ENCODE measurements at regions not wholly inside any gene's neighbourhood (a gene's known extent, or its start where the extent isn't known, plus 50 kb on each side); places are given as distances from the start of the nearest gene placed in this dataset.

GRCh38 chr11:39294648-39295047 is 2164.8 kb downstream of the LRRC4C start:
- no peak for DNase-seq (ENCODE audit: low spot score)

GRCh38 chr11:39288011-39288410 is 2171.4 kb downstream of the LRRC4C start:
- DNase-seq (ENCODE audit: low spot score): no peak

DNA sequence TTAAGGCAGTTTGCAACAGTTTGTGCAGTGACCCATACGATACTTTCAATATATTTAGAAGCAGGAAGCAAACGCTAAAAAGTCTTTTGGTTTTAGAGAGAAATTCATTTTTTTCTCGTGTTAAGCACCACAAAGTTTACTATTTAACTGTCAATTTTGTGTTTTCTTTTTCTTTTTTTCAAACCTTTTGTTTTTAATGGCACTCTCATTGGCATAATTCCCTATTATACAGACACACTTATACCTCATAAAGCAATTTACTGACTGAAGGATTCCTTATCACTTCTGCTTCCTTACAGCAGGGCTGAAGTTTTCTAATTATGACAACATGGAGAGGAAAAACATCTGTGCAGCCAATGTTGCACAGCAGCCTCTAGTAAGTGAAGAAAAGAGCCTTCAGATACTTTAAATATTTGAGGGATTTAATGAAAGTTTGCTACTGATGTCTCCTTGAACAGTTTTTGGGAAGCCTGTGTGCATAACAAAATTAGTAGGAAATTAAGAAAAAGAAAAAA is 2191.2 kb downstream of the LRRC4C start:
- no peak for DNase-seq (ENCODE audit: low spot score)

DNA sequence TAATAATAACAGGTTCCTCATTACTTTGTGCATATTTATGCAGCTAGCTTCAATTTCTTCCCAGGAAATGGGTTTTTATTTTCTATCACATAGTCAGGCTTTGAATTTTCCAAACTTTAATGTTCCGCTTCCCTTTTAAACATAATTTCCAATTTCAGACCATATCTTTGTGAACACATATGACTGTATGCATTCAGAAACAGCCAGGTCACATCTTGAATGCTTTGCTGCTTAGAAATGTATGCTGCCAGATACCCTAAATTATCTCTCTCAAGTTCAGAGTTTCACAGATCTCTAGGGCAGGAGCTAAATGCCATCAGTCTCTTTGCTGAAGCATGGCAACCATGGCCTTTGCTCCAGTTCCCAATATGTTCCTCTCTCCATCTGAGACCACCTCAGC is 2203.8 kb downstream of the LRRC4C start:
- DNase-seq (ENCODE audit: low spot score): no peak

- DNase-seq (ENCODE audit: low spot score): no peak
Observed at GRCh38 chr11:39249566-39250365, 2209.7 kb downstream of the LRRC4C start.

DNA sequence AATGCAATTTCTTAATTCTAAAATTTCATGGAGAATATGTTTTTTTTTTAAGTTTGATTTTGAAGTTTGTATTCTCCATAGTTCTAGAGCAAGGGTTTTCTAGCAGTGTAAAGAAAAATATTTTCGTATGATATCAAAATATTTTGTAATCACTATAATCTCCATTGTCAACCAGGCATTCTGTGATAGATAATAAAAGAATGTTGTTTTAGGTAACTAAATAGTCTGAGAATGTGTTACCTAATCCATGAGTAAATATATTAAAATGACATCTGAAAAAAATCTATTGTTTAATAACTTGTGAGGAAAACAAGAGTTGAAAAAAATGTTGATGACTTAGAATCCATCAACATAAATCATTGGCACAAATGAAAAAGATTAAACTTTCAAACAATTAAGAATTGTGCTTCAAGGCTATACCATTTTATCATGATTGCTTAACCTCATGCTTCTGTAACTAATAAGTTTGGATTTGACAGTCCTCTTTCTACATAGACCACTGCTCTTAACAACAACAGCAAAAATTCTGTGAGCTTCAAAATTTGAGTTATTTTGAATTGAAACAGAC is 2211.8 kb downstream of the LRRC4C start:
- DNase-seq (ENCODE audit: low spot score): no peak

DNA sequence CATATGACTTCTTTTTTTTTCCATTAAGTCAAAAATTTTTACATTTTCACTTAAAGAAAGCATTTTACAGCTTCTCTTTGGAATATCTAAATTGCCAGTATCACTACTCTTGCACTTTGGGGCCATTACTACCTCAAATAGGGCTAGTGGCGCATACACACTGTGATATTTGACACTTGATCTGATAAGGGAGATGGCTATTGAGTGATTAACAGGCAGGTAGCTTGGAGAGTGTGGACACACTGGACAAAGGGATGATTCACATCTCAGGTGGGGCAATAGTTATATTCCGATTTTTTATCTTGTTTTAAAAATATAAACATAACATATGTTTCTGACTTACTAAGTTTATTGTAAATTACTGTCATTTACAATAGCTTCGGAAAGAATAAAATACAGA is 2219.9 kb downstream of the LRRC4C start:
- DNase-seq (ENCODE audit: low spot score): no peak

DNA sequence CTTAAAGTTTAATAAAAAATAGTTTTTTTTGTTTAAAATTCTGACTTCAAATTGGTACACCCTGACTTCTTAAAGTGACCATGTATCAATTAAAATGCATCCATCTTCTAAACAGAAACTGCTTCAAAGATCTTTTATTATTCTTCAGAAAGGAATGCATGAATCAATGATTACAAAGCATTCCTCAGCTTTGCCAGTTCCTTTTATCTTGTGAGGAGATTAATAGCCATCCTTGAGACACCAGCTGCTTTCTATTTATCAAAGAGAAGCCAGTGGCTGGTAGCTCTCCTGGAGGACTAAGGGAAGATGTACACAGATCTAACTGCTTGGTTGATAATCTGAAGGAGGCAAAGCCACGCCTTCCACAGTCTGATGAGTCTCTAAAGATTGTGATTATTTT is 2222.5 kb downstream of the LRRC4C start:
- no peak for DNase-seq (ENCODE audit: low spot score)

DNA sequence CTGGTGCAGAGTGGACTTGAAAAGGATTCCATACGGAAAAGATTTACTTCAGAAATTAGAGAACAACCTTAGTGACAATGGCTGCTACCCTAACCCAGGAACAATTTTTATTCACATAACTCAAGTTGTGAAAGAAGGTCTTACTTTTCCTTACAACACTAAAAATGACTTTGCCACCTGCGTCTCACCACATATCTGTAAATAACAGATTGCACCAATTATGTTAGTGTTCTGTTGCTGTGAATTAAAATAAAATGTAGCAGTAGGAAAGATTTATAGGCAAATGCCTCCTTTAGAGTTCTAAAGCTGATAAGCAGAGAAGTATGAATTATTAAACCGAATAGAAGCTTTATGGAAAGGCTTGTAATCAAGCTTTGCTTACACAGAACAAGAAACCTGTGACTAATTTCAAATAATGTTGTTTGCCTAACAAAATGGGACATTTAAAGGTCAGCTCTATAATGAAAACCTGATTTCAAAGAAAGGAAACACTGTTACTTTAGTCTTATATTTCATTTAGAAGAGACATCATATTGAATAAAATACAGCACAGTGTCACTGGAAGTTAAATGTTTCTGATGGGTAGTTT is 2237.8 kb downstream of the LRRC4C start:
- DNase-seq (ENCODE audit: low spot score): no peak

DNA sequence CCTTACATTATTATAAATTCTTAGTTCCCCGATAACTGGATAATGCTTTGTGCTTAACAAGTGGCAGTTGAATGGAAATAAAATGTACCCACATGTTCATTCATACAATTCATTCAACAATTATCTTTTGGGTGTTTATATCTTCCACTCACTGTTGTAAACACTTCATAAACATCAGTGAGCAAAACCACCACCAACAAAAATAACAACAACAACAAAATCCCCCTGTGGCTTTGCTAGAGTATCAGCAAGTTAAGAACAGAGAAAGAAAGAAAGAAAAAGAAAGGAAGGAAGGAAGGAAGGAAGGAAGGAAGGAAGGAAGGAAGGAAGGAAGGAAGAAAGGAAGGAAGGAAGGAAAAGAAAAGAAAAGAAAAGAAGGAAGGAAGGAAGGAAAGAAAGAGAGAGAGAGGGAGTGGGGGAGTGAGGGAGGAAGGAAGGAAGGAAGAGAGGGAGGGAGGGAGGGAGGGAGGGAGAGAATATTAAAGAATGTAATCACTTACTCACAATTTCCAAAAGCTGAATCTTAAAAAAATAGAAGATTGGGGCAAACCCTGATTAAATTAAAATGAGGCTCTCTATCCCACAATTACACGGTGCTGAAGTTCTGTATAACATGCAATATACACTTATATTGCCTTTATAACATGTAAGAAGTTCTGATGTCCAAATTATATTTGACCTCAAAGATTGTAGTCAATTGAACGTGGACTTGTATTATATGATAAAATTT is 2238.8 kb downstream of the LRRC4C start:
- DNase-seq (ENCODE audit: low spot score): no peak

DNA sequence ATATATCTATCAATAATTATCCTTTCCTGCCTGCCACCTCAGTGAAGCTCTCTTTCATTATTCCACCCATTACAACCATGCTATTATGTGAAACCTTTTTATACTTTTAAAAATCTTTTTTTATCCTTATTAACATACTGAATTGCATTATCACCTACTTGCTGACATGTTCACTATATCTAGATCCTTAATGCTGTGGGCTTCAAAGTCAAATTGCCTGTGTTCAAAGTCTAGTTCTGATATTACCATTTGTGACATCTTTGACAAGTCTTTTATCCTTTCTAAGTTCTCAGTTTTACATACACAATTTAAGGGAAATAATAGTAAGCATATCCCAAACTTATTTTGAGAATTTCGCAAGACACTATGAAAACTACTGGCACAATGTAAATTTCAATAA is 2239.4 kb downstream of the LRRC4C start:
- DNase-seq (ENCODE audit: low spot score): no peak

- DNase-seq (ENCODE audit: low spot score): no peak
Observed at GRCh38 chr11:39209981-39210380, 2249.5 kb downstream of the LRRC4C start.

DNA sequence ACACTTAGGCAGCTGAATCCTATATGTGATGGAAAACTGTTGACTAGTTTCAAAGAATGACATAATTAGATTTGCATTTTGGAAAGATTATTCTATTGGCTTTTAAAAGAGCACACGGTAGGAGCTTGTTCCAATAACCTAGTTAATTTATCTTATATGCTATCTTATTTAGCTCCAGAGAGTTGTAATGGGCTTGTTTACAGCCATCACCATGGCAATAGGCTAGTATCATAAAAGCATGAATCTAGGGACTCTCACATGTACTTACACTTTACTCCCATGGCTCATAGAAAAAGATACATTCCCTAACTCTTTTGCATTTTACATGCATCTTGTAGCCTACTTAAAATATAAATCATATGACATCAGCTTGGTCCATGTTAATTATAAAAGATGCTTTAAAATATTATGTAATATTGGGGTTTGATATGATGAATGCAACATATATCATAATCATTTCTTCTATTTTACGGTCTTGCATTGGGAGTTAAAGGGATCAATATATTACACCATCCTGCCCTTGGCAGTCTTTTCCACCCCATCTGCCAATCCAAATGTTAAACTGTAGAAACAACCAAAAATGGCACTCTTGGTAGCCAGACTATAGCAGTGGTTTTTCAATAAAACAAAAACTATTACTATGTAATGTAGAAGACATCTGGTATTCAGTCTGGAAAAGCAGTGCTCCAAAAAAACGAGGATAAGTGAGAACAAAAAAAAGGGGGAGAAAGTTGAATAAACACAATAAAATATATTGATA is 2254.0 kb downstream of the LRRC4C start:
- DNase-seq (ENCODE audit: low spot score): no peak

DNA sequence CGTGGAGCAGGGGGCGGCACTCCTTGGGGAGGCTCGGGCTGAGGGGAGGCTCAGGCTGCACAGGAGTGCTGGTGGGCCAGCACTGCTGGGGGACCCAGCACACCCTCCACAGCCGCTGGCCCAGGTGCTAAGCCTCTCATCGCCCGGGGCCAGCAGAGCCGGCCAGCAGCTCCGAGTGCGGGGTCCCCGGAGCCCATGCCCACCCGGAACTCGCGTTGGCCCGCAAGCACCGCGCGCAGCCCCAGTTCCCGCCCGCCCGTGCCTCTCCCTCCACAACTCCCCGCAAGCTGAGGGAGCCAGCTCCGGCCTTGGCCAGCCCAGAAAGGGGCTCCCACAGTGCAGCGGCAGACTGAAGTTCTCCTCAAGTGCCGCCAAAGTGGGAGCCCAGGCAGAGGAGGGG is 2266.8 kb downstream of the LRRC4C start:
- no peak for DNase-seq (ENCODE audit: low spot score)

- no peak for DNase-seq (ENCODE audit: low spot score)
Observed at GRCh38 chr11:39190751-39191150, 2268.7 kb downstream of the LRRC4C start.

DNA sequence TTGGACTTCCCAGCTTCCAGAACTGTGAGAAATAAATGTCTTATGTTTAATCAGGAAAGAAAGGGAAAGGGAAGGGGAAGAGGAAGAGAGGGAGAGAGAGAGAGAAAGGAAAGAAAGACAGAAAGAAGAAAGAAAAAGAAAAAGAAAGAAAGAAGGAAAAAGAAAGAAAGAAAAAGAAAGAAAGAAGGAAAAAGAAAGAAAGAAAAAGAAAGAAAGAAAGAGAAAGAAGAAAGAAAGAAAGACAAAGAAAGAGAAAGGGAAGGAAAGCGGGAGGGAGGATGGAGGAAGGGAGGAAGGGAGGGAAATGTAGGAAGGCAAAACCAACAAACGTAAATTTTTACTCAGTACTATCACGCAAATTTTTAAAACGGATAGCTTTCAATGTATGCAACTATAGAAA is 2281.8 kb downstream of the LRRC4C start:
- no peak for DNase-seq (ENCODE audit: low spot score)

GRCh38 chr11:39174965-39175364 is 2284.5 kb downstream of the LRRC4C start:
- no peak for DNase-seq (ENCODE audit: low spot score)

- DNase-seq (ENCODE audit: low spot score): no peak
Observed at GRCh38 chr11:39174196-39174595, 2285.3 kb downstream of the LRRC4C start.

- no peak for DNase-seq (ENCODE audit: low spot score)
Observed at GRCh38 chr11:39165021-39165420, 2294.4 kb downstream of the LRRC4C start.

GRCh38 chr11:39149214-39149613 is 2310.2 kb downstream of the LRRC4C start:
- DNase-seq (ENCODE audit: low spot score): no peak

GRCh38 chr11:39145346-39145745 is 2314.1 kb downstream of the LRRC4C start:
- no peak for DNase-seq (ENCODE audit: low spot score)

Measured in ecto neural progenitor cell (in vitro differentiated cells).